Left lung (tissue), 4 donors: ENCODE measurements at regions not wholly inside any gene's neighbourhood (a gene's known extent, or its start where the extent isn't known, plus 50 kb on each side); places are given as distances from the start of the nearest gene placed in this dataset.
"Not testable (repeated sequence)": the region's sequence is repeated elsewhere in the genome, so short reads cannot be mapped to it uniquely, and the experiment has no call there.

ENCODE experiments used
- ATAC-seq: fragments of 200-7000 bp; cut with Tn5 transposase; one replicate; pipeline ENCODE4 v1.9.1; 2020; ENCODE audit warnings: moderate library complexity
- DNase-seq, 4 donors: peaks; one replicate each; pipeline ENCODE4 v3.0.0-alpha.2; 2013 to 2020
- H3K27ac ChIP-seq, 2 donors: fragments of 200-600 bp; sonication (generic) in 1 of 2; one replicate each; pipeline versions ENCODE4 v1.5.0 to v1.8.0; 2020 to 2021
- H3K27me3 ChIP-seq, 2 donors: fragments of 200-600 bp; sonication (generic) in 1 of 2; one replicate each; pipeline versions ENCODE4 v1.5.0 to v1.8.0; 2020 to 2021
- H3K36me3 ChIP-seq, 2 donors: fragments of 200-600 bp; sonication (generic) in 1 of 2; one replicate each; pipeline versions ENCODE4 v1.5.0 to v1.8.0; 2020 to 2021
- H3K4me1 ChIP-seq, 2 donors: fragments of 200-600 bp; one replicate each; pipeline ENCODE4 v1.8.0; 2021
- H3K4me3 ChIP-seq, 2 donors: fragments of 200-600 bp; sonication (generic) in 1 of 2; one replicate each; pipeline versions ENCODE4 v1.5.0 to v1.8.0; 2020 to 2021; ENCODE audit warnings: mild to moderate bottlenecking in 1 of 2
- H3K9me3 ChIP-seq, 2 donors: fragments of 200-600 bp; sonication (generic) in 1 of 2; one replicate each; pipeline versions ENCODE4 v1.5.0 to v1.8.0; 2020 to 2021
- CTCF ChIP-seq, 2 donors: fragments of 200-600 bp; sonication (generic) in 1 of 2; IDR thresholded peaks; one replicate each; pipeline versions ENCODE4 v1.5.0 to v1.8.0; 2021; ENCODE audit warnings: antibody characterized with exemption in 2 of 2
- intact Hi-C, 2 donors: fragments of 100-400 bp; cut with DNase I; formaldehyde crosslinking; loops; one replicate each; pipeline versions ENCODE4 v1.11.2 to v1.14.2; 2022
- donor health status: DM: no; HTN: yes; CAD: no.
- donor health status: DM: no; HTN: no; CAD: no.

DNA sequence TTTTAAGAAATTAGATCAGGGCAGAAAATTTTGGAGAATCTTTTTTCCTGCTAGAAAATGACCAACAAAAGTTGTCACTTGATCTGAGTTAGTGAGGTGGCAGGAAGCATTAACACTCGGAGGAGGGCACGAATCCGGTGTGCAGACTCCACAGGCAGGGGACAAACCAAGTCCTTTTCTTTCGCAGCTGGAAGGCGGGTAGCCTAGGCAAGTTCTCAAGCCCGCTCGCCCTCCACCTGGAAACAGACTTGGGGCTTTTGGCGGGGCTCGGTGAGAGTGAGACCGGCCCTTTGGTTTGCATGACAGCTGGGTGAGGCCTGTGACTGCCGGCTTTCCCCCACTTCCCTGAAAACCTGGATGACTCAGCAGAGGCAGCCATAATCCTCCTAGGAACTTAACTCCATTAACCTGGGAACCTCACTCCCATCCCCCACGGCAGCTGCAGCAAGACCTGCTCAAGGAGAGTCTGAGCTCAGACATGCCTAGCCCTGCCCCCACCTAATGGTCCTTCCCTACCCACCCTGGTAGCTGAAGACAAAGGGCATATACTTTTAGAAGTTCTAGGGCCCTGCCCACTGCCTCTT lies 134.8 kb downstream of the MFSD1 start:
- peaks cover 0 to 18% of the 10 kb centered on the region in 2 donors for H3K9me3 ChIP-seq
- ATAC-seq, result no peak
- no peak for TF ChIP-seq CTCF (IDR thresholded peaks at IDR 0.05)
- no peak overlapping the region for H3K27ac ChIP-seq
- intact Hi-C loops, result no loop called here
- no peak overlapping the region for H3K4me3 ChIP-seq
- H3K36me3 ChIP-seq, result no peaks in the 10 kb centered on the region
- no peak for DNase-seq
- H3K4me1 ChIP-seq, result no peaks in the 10 kb centered on the region
- no peaks in the 10 kb centered on the region for H3K27me3 ChIP-seq

DNA sequence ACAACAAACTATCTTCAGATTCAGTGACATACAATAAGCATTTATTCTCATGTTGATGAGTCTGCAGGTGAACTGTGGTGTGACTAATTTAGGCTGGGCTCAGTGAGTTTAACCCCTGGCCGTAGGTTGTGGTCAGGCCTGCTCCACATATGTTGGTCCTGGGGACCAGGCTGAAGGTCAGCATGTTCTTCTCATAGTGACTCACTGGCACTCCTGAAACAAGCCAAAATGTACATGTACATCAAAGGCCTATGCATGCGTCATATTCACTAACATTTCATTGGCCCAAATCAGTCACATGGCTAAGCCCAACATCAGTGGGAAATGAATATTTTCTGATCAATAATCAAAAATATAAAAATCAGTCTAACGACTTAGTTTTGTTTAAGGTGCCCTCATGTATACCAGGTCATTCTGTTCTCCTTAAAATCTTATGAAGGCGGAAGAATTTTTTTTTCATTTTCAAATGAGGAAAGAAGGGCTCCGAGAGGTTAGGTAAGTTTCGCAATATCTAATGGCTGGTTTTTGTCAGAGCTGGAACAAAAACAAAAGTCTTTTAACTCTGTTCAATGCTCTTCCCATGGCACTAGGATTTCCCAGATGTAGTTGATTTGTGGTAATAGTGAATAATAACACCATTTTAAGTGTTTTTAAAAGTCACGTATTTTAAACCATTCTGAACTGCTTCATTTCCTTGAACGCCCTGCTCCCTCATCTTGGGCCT lies 148.5 kb downstream of the MFSD1 start:
- no peak for ATAC-seq
- H3K9me3 ChIP-seq, result no peaks in the 10 kb centered on the region
- H3K36me3 ChIP-seq, result no peaks in the 10 kb centered on the region
- H3K4me3 ChIP-seq, result no peak overlapping the region
- no peak for TF ChIP-seq CTCF (IDR thresholded peaks at IDR 0.05)
- H3K27me3 ChIP-seq, result no peaks in the 10 kb centered on the region
- no peak for DNase-seq
- H3K4me1 ChIP-seq, result no peaks in the 10 kb centered on the region
- intact Hi-C loops, result no loop called here
- no peak overlapping the region for H3K27ac ChIP-seq

- no peaks in the 10 kb centered on the region for H3K36me3 ChIP-seq
- TF ChIP-seq CTCF (IDR thresholded peaks at IDR 0.05), result no peak
- DNase-seq (no peak), ATAC-seq (no peak)
- no peak overlapping the region for H3K27ac ChIP-seq
- H3K27me3 ChIP-seq, result no peaks in the 10 kb centered on the region
- intact Hi-C loops, result no loop called here
- no peak overlapping the region for H3K4me3 ChIP-seq
- no peaks in the 10 kb centered on the region for H3K9me3 ChIP-seq
- no peaks in the 10 kb centered on the region for H3K4me1 ChIP-seq
Observed at GRCh38 chr3:158953131-158953530, 151.3 kb downstream of the MFSD1 start.

- Histone ChIP-seq H3K27ac (no peak overlapping the region), H3K9me3 (no peaks in the 10 kb centered on the region), H3K4me3 (no peak overlapping the region), H3K36me3 (no peaks in the 10 kb centered on the region), H3K27me3 (no peaks in the 10 kb centered on the region), H3K4me1 (no peaks in the 10 kb centered on the region)
- no peak for DNase-seq
- TF ChIP-seq CTCF (IDR thresholded peaks at IDR 0.05), result no peak
- intact Hi-C loops, result no loop called here
- ATAC-seq, result no peak
Observed at GRCh38 chr3:158954420-158954819, 152.6 kb downstream of the MFSD1 start.

DNA sequence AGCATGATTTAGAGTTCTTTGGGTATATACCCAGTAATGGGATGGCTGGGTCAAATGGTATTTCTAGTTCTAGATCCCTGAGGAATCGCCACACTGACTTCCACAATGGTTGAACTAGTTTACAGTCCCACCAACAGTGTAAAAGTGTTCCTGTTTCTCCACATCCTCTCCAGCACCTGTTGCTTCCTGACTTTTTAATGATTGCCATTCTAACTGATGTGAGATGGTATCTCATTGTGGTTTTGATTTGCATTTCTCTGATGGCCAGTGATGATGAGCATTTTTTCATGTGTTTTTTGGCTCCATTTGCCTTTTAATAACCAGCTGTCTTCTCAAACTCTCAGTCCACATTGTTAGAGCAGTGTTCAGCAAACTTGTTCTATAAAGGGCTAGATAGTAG lies 155.9 kb downstream of the MFSD1 start:
- ATAC-seq, intact Hi-C loops, DNase-seq, H3K27ac ChIP-seq, H3K27me3 ChIP-seq, H3K4me3 ChIP-seq, H3K4me1 ChIP-seq, H3K9me3 ChIP-seq, H3K36me3 ChIP-seq: not testable (repeated sequence)

GRCh38 chr3:158958873-158959272 lies 157.0 kb downstream of the MFSD1 start:
- no peak for ATAC-seq
- no peak for TF ChIP-seq CTCF (IDR thresholded peaks at IDR 0.05)
- Histone ChIP-seq H3K9me3 (no peaks in the 10 kb centered on the region), H3K4me1 (no peaks in the 10 kb centered on the region), H3K4me3 (no peak overlapping the region), H3K36me3 (no peaks in the 10 kb centered on the region), H3K27ac (no peak overlapping the region), H3K27me3 (no peaks in the 10 kb centered on the region)
- intact Hi-C loops, result no loop called here
- no peak for DNase-seq
